Effector memory CD4-positive, alpha-beta T cell (primary cell): ENCODE measurements at regions not wholly inside any gene's neighbourhood (a gene's known extent, or its start where the extent isn't known, plus 50 kb on each side); places are given as distances from the start of the nearest gene placed in this dataset.

Experiments
- DNase-seq, 3 donors: peaks; one replicate each; pipeline ENCODE4 v3.0.0-alpha.2; 2020
- H3K27ac ChIP-seq: 2 replicates; pipeline ENCODE4 v1.7.0; 2013; ENCODE audit warnings: mild to moderate bottlenecking, low read length, moderate library complexity; ENCODE audit not compliant: insufficient read depth, poor library complexity, severe bottlenecking
- H3K27me3 ChIP-seq: replicated peaks from 2 replicates; pipeline ENCODE4 v1.7.0; 2013; ENCODE audit warnings: mild to moderate bottlenecking, low read length; ENCODE audit not compliant: insufficient read depth, control insufficient read depth, poor library complexity, severe bottlenecking
- H3K36me3 ChIP-seq: 2 replicates; pipeline ENCODE4 v1.7.0; 2013; ENCODE audit warnings: mild to moderate bottlenecking, low read length, moderate library complexity; ENCODE audit not compliant: control insufficient read depth, insufficient read depth
- H3K4me1 ChIP-seq: 2 replicates; pipeline ENCODE4 v1.7.0; 2013; ENCODE audit warnings: low read length, mild to moderate bottlenecking; ENCODE audit not compliant: control insufficient read depth, insufficient read depth, poor library complexity, severe bottlenecking
- H3K4me3 ChIP-seq: 2 replicates; pipeline ENCODE4 v1.7.0; 2013; ENCODE audit warnings: low read length, low read depth, mild to moderate bottlenecking; ENCODE audit not compliant: insufficient read depth, poor library complexity, severe bottlenecking
- H3K9me3 ChIP-seq: 2 replicates; pipeline ENCODE4 v1.7.0; 2013; ENCODE audit warnings: mild to moderate bottlenecking, low read length, moderate library complexity; ENCODE audit not compliant: control insufficient read depth

GRCh38 chr3:110901536-110901935, 170.1 kb upstream of the NECTIN3 start:
- no peaks in the 10 kb centered on the region for H3K27me3 ChIP-seq
- DNase-seq: no peak
- H3K4me1 ChIP-seq: no peaks in the 10 kb centered on the region
- H3K4me3 ChIP-seq: no peak overlapping the region
- no peaks in the 10 kb centered on the region for H3K36me3 ChIP-seq
- H3K27ac ChIP-seq: no peak overlapping the region
- H3K9me3 ChIP-seq: no peaks in the 10 kb centered on the region

DNA sequence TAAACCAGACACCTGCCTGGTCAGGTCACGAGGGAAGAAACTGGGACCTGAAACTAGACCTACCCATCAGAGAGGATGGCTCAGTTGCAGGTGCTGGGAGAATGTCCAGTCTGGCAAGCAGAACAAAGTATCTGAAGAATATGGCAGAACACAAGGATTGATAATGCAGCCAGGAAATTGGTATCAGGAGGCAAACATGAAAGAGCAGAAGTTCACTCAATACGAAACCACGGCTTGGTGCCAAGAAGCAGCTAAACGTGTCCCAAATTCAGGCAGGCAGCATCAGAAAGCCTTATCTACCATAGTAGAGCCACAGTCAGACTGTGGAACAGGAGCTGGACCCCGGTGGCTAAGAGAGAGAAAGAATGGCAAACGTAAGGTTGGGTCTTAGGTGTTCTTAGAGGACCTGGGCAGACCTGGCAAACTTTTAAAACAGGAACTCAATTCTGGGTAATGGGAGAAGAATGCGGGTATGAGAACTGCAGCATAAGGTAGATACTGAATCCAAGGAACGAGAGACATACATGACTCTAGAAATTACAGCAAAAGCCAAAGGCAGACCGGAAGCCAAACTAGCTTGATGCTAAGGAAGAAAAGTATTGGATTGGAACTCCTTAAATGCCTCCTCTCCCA, 169.0 kb upstream of the NECTIN3 start:
- Histone ChIP-seq H3K27ac (no peak overlapping the region), H3K27me3 (no peaks in the 10 kb centered on the region), H3K9me3 (no peaks in the 10 kb centered on the region), H3K4me3 (no peak overlapping the region), H3K36me3 (no peaks in the 10 kb centered on the region), H3K4me1 (no peaks in the 10 kb centered on the region)
- no peak for DNase-seq

- Histone ChIP-seq H3K27me3 (no peaks in the 10 kb centered on the region), H3K4me3 (no peak overlapping the region), H3K9me3 (no peaks in the 10 kb centered on the region), H3K4me1 (no peaks in the 10 kb centered on the region), H3K36me3 (no peaks in the 10 kb centered on the region), H3K27ac (no peak overlapping the region)
- no peak for DNase-seq
These were observed 167.7 kb upstream of the NECTIN3 start for GRCh38 chr3:110903771-110904519.

GRCh38 chr3:110904520-110904890, 167.1 kb upstream of the NECTIN3 start:
- Histone ChIP-seq H3K4me1 (no peaks in the 10 kb centered on the region), H3K4me3 (no peak overlapping the region), H3K27ac (no peak overlapping the region), H3K9me3 (no peaks in the 10 kb centered on the region), H3K27me3 (no peaks in the 10 kb centered on the region), H3K36me3 (no peaks in the 10 kb centered on the region)
- no peak for DNase-seq

DNA sequence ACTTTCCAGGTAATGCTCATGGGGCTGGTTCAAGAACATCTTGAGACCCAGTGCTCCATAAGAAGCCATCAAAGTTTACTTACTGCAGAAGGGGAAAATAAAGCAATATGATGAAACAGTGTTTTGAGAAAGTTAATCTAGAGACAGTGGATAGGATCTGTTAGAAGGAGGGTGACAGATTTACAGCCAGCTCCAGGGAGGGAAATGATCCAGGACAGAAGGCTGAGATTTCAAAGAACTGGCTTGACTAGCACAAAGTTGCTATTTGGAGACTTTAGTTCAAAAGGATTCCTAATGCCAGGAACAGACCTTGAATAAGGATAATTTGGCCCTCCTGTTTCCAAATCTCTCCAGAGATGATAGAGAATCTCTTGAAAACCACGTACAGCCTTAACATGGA, 166.5 kb upstream of the NECTIN3 start:
- Histone ChIP-seq H3K36me3 (no peaks in the 10 kb centered on the region), H3K9me3 (no peaks in the 10 kb centered on the region), H3K4me1 (no peaks in the 10 kb centered on the region), H3K4me3 (no peak overlapping the region), H3K27ac (no peak overlapping the region), H3K27me3 (no peaks in the 10 kb centered on the region)
- DNase-seq: no peak

- H3K36me3 ChIP-seq: no peaks in the 10 kb centered on the region
- no peak overlapping the region for H3K4me3 ChIP-seq
- no peak overlapping the region for H3K27ac ChIP-seq
- H3K9me3 ChIP-seq: no peaks in the 10 kb centered on the region
- DNase-seq: no peak
- H3K4me1 ChIP-seq: no peaks in the 10 kb centered on the region
- no peaks in the 10 kb centered on the region for H3K27me3 ChIP-seq
These were observed 161.8 kb upstream of the NECTIN3 start for GRCh38 chr3:110909839-110910238.

GRCh38 chr3:110910346-110910955, 161.2 kb upstream of the NECTIN3 start:
- H3K27me3 ChIP-seq: no peaks in the 10 kb centered on the region
- H3K27ac ChIP-seq: no peak overlapping the region
- H3K4me1 ChIP-seq: no peaks in the 10 kb centered on the region
- no peak for DNase-seq
- H3K36me3 ChIP-seq: no peaks in the 10 kb centered on the region
- H3K9me3 ChIP-seq: no peaks in the 10 kb centered on the region
- H3K4me3 ChIP-seq: no peak overlapping the region

DNA sequence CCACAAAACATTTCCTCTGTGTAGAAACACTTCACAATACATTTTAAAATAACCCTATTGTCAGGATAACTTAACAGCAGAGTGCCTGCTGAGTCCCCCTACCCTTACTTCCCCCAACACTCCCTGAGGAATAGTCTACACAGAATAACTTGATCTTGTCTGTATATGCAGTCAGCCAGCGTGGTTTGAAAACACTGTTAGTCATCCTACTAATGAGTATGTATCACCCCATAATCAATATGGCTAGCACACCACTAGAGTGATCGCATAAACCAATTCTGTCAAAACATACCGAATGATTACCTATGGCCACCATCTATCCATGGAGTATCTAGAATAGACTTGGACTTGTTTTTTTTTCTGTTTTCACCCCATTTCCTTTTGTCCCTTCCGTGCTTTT, 152.7 kb upstream of the NECTIN3 start:
- Histone ChIP-seq H3K4me3 (no peak overlapping the region), H3K27ac (no peak overlapping the region), H3K27me3 (peaks cover 3% of the 10 kb centered on the region), H3K4me1 (no peaks in the 10 kb centered on the region), H3K9me3 (no peaks in the 10 kb centered on the region), H3K36me3 (no peaks in the 10 kb centered on the region)
- no peak for DNase-seq

DNA sequence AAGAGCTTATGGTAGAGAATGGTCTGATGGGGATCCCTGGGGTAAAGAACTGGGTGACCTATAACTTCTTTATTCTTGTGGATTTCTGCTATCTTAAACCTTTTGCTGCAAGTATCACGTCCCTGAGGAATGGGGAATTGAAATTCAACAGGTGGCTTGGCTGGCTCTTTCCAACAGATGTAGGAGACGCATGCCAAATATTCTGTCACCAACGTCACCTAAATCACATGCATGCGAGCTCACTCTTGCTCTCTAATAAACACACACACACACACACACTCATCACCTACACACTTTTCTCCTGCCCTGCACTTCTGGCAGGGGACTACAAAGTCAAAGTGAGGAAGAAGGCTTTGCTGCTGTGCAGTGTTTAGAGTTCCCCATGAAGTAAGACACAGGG, 145.8 kb upstream of the NECTIN3 start:
- H3K9me3 ChIP-seq: no peaks in the 10 kb centered on the region
- no peak for DNase-seq
- H3K36me3 ChIP-seq: no peaks in the 10 kb centered on the region

DNA sequence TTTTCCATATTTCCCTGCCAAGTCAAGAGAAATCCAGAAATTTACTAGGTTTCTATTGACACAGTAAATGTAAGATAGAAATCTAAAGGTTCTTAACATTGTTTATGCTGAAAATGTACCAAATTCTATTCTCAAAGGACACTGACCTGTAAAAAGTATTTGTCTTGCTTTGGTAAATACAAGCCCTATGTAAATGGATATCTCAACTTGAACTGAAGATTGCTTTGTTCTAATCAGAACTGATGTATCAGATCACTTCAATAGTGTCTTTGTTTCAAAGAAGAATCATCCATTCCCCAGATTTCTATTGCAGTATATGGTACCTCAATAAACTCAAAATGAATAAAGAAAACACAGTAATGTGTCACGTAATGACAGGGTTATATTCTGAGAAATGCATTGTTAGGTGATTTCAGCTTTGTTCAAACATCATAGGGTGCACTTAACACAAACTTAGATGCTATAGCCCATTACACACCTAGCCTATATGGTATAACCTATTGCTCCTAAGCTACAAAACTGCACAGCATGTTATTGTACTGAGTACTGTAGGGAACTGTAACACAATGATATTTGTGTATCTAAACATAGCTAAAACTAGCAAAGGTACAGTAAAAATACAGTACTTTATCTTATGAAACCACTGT, 143.5 kb upstream of the NECTIN3 start:
- Histone ChIP-seq H3K4me3 (no peak overlapping the region), H3K27me3 (no peaks in the 10 kb centered on the region), H3K4me1 (no peaks in the 10 kb centered on the region)

More for the DNA sequence above, 145.8 kb upstream of the NECTIN3 start:
- H3K27ac ChIP-seq: no peak overlapping the region
- no peak overlapping the region for H3K4me3 ChIP-seq
- H3K27me3 ChIP-seq: no peaks in the 10 kb centered on the region
- no peaks in the 10 kb centered on the region for H3K4me1 ChIP-seq

More for the DNA sequence above, 143.5 kb upstream of the NECTIN3 start:
- H3K27ac ChIP-seq: no peak overlapping the region
- H3K9me3 ChIP-seq: no peaks in the 10 kb centered on the region
- no peak for DNase-seq
- no peaks in the 10 kb centered on the region for H3K36me3 ChIP-seq
